GM12891 (cell line): ENCODE measurements at regions not wholly inside any gene's neighbourhood (a gene's known extent, or its start where the extent isn't known, plus 50 kb on each side); places are given as distances from the start of the nearest gene placed in this dataset.
"Not testable (repeated sequence)": the region's sequence is repeated elsewhere in the genome, so short reads cannot be mapped to it uniquely, and the experiment has no call there.

Source experiments
- PAX5 ChIP-seq: IDR thresholded peaks from 2 replicates; pipeline ENCODE4 v1.6.1; 2011; ENCODE audit warnings: low read length, moderate library complexity, mild to moderate bottlenecking; ENCODE audit not compliant: insufficient read depth, severe bottlenecking
- POLR2A ChIP-seq: IDR thresholded peaks from 2 replicates; pipeline ENCODE4 v1.6.1; 2011; ENCODE audit warnings: low read depth, low read length, control low read depth
- POLR2AphosphoS5 ChIP-seq: IDR thresholded peaks from 2 replicates; pipeline ENCODE4 v1.6.1; 2011; ENCODE audit warnings: low read depth, low read length, control low read depth
- POU2F2 ChIP-seq: IDR thresholded peaks from 2 replicates; pipeline ENCODE4 v1.6.1; 2011; ENCODE audit warnings: low read depth, mild to moderate bottlenecking, control low read depth, low read length, moderate library complexity
- TAF1 ChIP-seq: IDR thresholded peaks from 2 replicates; pipeline ENCODE4 v1.6.1; 2011; ENCODE audit warnings: low read depth, low read length, control low read depth

GRCh38 chr1:94292978-94293377 lies 55.6 kb upstream of the ARHGAP29 start:
- TF ChIP-seq POLR2AphosphoS5, POLR2A, TAF1, PAX5, POU2F2: not testable (repeated sequence)
